WTC11 (cell line): ENCODE measurements at regions not wholly inside any gene's neighbourhood (a gene's known extent, or its start where the extent isn't known, plus 50 kb on each side); places are given as distances from the start of the nearest gene placed in this dataset.
A peak's percentile ranks its signal among the peaks of the same experiment; 100 is the strongest.

ENCODE experiments used
- ATAC-seq: fragments of 200-7000 bp; cut with Tn5 transposase; 2 replicates; pipeline ENCODE4 v1.10.0; 2021; ENCODE audit warnings: mild to moderate bottlenecking, moderate library complexity
- CTCF ChIA-PET: fragments of 300-600 bp; sonication (Branson Sonifier 250); formaldehyde crosslinking; loops from one replicate; lab custom pipeline; 2021; ENCODE audit warnings: antibody characterized with exemption; lab: Charles Lee
- POLR2A ChIA-PET: fragments of 350-600 bp; sonication (Branson Sonifier 250); formaldehyde crosslinking; loops from one replicate; lab custom pipeline; 2021; ENCODE audit warnings: antibody characterized with exemption; lab: Charles Lee
- DNase-seq: peaks from one replicate; pipeline ENCODE4 v3.0.0; 2021; ENCODE audit warnings: low spot score
- H3K27ac Mint-ChIP-seq: 2 replicates; pipeline ENCODE4 v1.8.0; 2021; ENCODE audit warnings: mixed read lengths
- H3K27me3 Mint-ChIP-seq: 2 replicates; pipeline ENCODE4 v1.8.0; 2021; ENCODE audit warnings: low read depth, mild to moderate bottlenecking, moderate library complexity, mixed read lengths
- H3K36me3 Mint-ChIP-seq: 2 replicates; pipeline ENCODE4 v1.8.0; 2021; ENCODE audit warnings: mixed read lengths
- H3K4me1 Mint-ChIP-seq: 2 replicates; pipeline ENCODE4 v1.8.0; 2022; ENCODE audit warnings: mixed read lengths
- H3K4me3 Mint-ChIP-seq: 2 replicates; pipeline ENCODE4 v1.8.0; 2021; ENCODE audit warnings: mild to moderate bottlenecking, moderate library complexity, mixed read lengths
- H3K9me3 Mint-ChIP-seq: 2 replicates; pipeline ENCODE4 v1.8.0; 2021; ENCODE audit warnings: mixed read lengths
- ATF2 ChIP-seq: sonication (generic); formaldehyde crosslinking; IDR thresholded peaks from 2 replicates; pipeline ENCODE4 v1.8.1; 2022; ENCODE audit warnings: low read depth, missing genetic modification reagents, borderline replicate concordance
- E2F1 ChIP-seq: sonication (generic); formaldehyde crosslinking; IDR thresholded peaks from 2 replicates; pipeline ENCODE4 v1.8.0; 2022; ENCODE audit warnings: mild to moderate bottlenecking, missing genetic modification reagents
- ELF4 ChIP-seq: sonication (generic); formaldehyde crosslinking; IDR thresholded peaks from 2 replicates; pipeline ENCODE4 v1.8.1; 2022; ENCODE audit warnings: low read depth, mild to moderate bottlenecking, moderate library complexity, missing genetic modification reagents
- HMGXB4 ChIP-seq: sonication (generic); formaldehyde crosslinking; IDR thresholded peaks from 2 replicates; pipeline ENCODE4 v1.8.1; 2023; ENCODE audit warnings: mild to moderate bottlenecking, moderate library complexity, missing genetic modification reagents
- NFE2L1 ChIP-seq: sonication (generic); formaldehyde crosslinking; IDR thresholded peaks from 2 replicates; pipeline ENCODE4 v1.8.1; 2023; ENCODE audit warnings: missing genetic modification reagents
- PREB ChIP-seq: sonication (generic); formaldehyde crosslinking; IDR thresholded peaks from 2 replicates; pipeline ENCODE4 v1.8.1; 2022; ENCODE audit warnings: mild to moderate bottlenecking, missing genetic modification reagents, moderate library complexity, borderline replicate concordance
- RORB ChIP-seq: fragments of 250-450 bp; sonication (Bioruptor Pico); IDR thresholded peaks from 2 replicates; pipeline ENCODE4 v1.9.0; 2021; ENCODE audit warnings: mild to moderate bottlenecking
- SMAD4 ChIP-seq: sonication (generic); formaldehyde crosslinking; IDR thresholded peaks from 2 replicates; pipeline ENCODE4 v1.8.0; 2022; ENCODE audit warnings: mild to moderate bottlenecking, missing genetic modification reagents
- ZBTB21 ChIP-seq: sonication (generic); formaldehyde crosslinking; IDR thresholded peaks from 2 replicates; pipeline ENCODE4 v1.8.1; 2023; ENCODE audit warnings: mild to moderate bottlenecking, missing genetic modification reagents, borderline replicate concordance
- ZMAT4 ChIP-seq: fragments of 250-450 bp; sonication (Bioruptor Pico); IDR thresholded peaks from 2 replicates; pipeline ENCODE4 v1.9.0; 2021; ENCODE audit warnings: mild to moderate bottlenecking
- ZNF263 ChIP-seq: sonication (generic); formaldehyde crosslinking; IDR thresholded peaks from 2 replicates; pipeline ENCODE4 v1.8.1; 2022; ENCODE audit warnings: low read depth, mild to moderate bottlenecking, moderate library complexity, missing genetic modification reagents
- ZNF281 ChIP-seq: sonication (generic); formaldehyde crosslinking; IDR thresholded peaks from 2 replicates; pipeline ENCODE4 v1.8.0; 2023; ENCODE audit warnings: mild to moderate bottlenecking, missing genetic modification reagents
- ZNF416 ChIP-seq: fragments of 250-450 bp; sonication (Bioruptor Pico); IDR thresholded peaks from 2 replicates; pipeline ENCODE4 v1.9.0; 2021; ENCODE audit warnings: mild to moderate bottlenecking, inconsistent platforms
- ZNF425 ChIP-seq: fragments of 250-450 bp; sonication (Bioruptor Pico); conservative IDR thresholded peaks from 2 replicates; pipeline ENCODE4 v1.9.0; 2021; ENCODE audit warnings: mild to moderate bottlenecking

GRCh38 chr18:73254564-73254963 lies 386.8 kb upstream of the NETO1 start:
- H3K27ac Mint-ChIP-seq = no peak overlapping the region
- ATAC-seq = peak; percentile 58
- DNase-seq = peak; percentile 15
- H3K9me3 Mint-ChIP-seq = no peaks in the 10 kb centered on the region
- no peaks in the 10 kb centered on the region for H3K36me3 Mint-ChIP-seq
- H3K27me3 Mint-ChIP-seq = no peaks in the 10 kb centered on the region
- TF ChIP-seq ZNF416 (CRISPR knock-in tag) (no peak), ZNF263 (no peak)
- TF ChIP-seq, all 79 proteins: peak for 0
- ChIA-PET CTCF (no interaction called here), POLR2A (no interaction called here)
- Mint-ChIP-seq H3K4me3 (no peak overlapping the region), H3K4me1 (peaks cover 8% of the 10 kb centered on the region)

GRCh38 chr18:73249030-73249429 lies 381.2 kb upstream of the NETO1 start:
- Mint-ChIP-seq H3K9me3 (peaks cover 8% of the 10 kb centered on the region), H3K4me3 (no peak overlapping the region), H3K27me3 (no peaks in the 10 kb centered on the region), H3K4me1 (peaks cover 29% of the 10 kb centered on the region), H3K27ac (no peak overlapping the region), H3K36me3 (peaks cover 8% of the 10 kb centered on the region)
- POLR2A ChIA-PET = no interaction called here
- no peak for ATAC-seq
- no peak for DNase-seq
- CTCF ChIA-PET = no interaction called here
- TF ChIP-seq ZNF425 (CRISPR knock-in tag) (no peak), E2F1 (no peak), ZMAT4 (CRISPR knock-in tag) (no peak), SMAD4 (no peak), ELF4 (CRISPR knock-in tag) (no peak), HMGXB4 (no peak), ZNF281 (no peak), ATF2 (CRISPR knock-in tag) (no peak), ZBTB21 (CRISPR knock-in tag) (no peak), PREB (CRISPR knock-in tag) (no peak), RORB (CRISPR knock-in tag) (no peak), NFE2L1 (CRISPR knock-in tag) (no peak)
